CD4-positive, alpha-beta memory T cell (primary cell): ENCODE measurements at regions not wholly inside any gene's neighbourhood (a gene's known extent, or its start where the extent isn't known, plus 50 kb on each side); places are given as distances from the start of the nearest gene placed in this dataset.

Experiments
- CTCF ChIA-PET: fragments of 350-600 bp; sonication (Branson Sonifier 250); formaldehyde crosslinking; loops from one replicate; lab custom pipeline; 2021; ENCODE audit warnings: inconsistent platforms; ENCODE audit not compliant: partially characterized antibody; lab: Charles Lee
- POLR2A ChIA-PET: fragments of 350-600 bp; sonication (Branson Sonifier 250); formaldehyde crosslinking; loops from one replicate; lab custom pipeline; 2021; ENCODE audit not compliant: partially characterized antibody; lab: Charles Lee
- DNase-seq, 5 donors: peaks; one replicate each; pipeline versions ENCODE4 v3.0.0 to v3.0.0-alpha.2; 2020 to 2022; ENCODE audit warnings: mixed read lengths in 1 of 5
- H3K27ac ChIP-seq: one replicate; pipeline ENCODE4 v1.7.0; 2013; ENCODE audit warnings: low read depth, low read length
- H3K27me3 ChIP-seq: 2 replicates; pipeline ENCODE4 v1.7.0; 2013; ENCODE audit warnings: mild to moderate bottlenecking, low read length, moderate library complexity; ENCODE audit not compliant: insufficient read depth
- H3K36me3 ChIP-seq: 2 replicates; pipeline ENCODE4 v1.7.0; 2013; ENCODE audit warnings: mild to moderate bottlenecking, low read length, moderate library complexity; ENCODE audit not compliant: insufficient read depth
- H3K4me1 ChIP-seq: 2 replicates; pipeline ENCODE4 v1.7.0; 2013; ENCODE audit warnings: mild to moderate bottlenecking, low read length, moderate library complexity; ENCODE audit not compliant: insufficient read depth
- H3K4me3 ChIP-seq, 2 donors: one replicate each; pipeline ENCODE4 v1.7.0; 2013; ENCODE audit warnings: low read length in 2 of 2, mild to moderate bottlenecking in 1 of 2
- H3K9me3 ChIP-seq, 2 donors: one replicate each; pipeline ENCODE4 v1.7.0; 2013; ENCODE audit warnings: low read length in 2 of 2, control low read depth in 1 of 2; ENCODE audit not compliant: control insufficient read depth in 1 of 2
- H3K27ac Mint-ChIP-seq, 7 donors: one replicate each; pipeline ENCODE4 v1.8.0; 2020 to 2021; ENCODE audit warnings: mixed read lengths in 7 of 7, mild to moderate bottlenecking in 6 of 7, inconsistent platforms in 3 of 7, moderate library complexity in 3 of 7
- H3K27me3 Mint-ChIP-seq, 2 donors: one replicate each; pipeline ENCODE4 v1.8.0; 2020 to 2021; ENCODE audit warnings: mixed read lengths in 2 of 2
- H3K36me3 Mint-ChIP-seq, 2 donors: one replicate each; pipeline ENCODE4 v1.8.0; 2020 to 2021; ENCODE audit warnings: mixed read lengths in 2 of 2, inconsistent platforms in 1 of 2, mild to moderate bottlenecking in 1 of 2
- H3K4me1 Mint-ChIP-seq, 4 donors: one replicate each; pipeline ENCODE4 v1.8.0; 2020 to 2021; ENCODE audit warnings: mixed read lengths in 4 of 4, mild to moderate bottlenecking in 1 of 4
- H3K4me3 Mint-ChIP-seq, 8 donors: one replicate each; pipeline ENCODE4 v1.8.0; 2020 to 2021; ENCODE audit warnings: mixed read lengths in 8 of 8, mild to moderate bottlenecking in 7 of 8, moderate library complexity in 6 of 8, inconsistent platforms in 3 of 8
- H3K9me3 Mint-ChIP-seq, 8 donors: one replicate each; pipeline ENCODE4 v1.8.0; 2020 to 2021; ENCODE audit warnings: mixed read lengths in 8 of 8, mild to moderate bottlenecking in 5 of 8, inconsistent platforms in 3 of 8, moderate library complexity in 1 of 8
- intact Hi-C: fragments of 100-400 bp; cut with micrococcal nuclease; formaldehyde crosslinking; loops from one replicate; pipeline ENCODE4 v1.15.1; 2023

- Histone ChIP-seq H3K27ac (no peak overlapping the region), H3K27me3 (no peaks in the 10 kb centered on the region), H3K4me1 (no peaks in the 10 kb centered on the region), H3K9me3 (no peaks in the 10 kb centered on the region), H3K36me3 (no peaks in the 10 kb centered on the region), H3K4me3 (no peak overlapping the region)
- Mint-ChIP-seq H3K9me3 (peaks cover 0 to 2% (median 0%) of the 10 kb centered on the region in 8 donors), H3K4me1 (peaks cover 0 to 1% (median 0%) of the 10 kb centered on the region in 4 donors), H3K27ac (no peak overlapping the region), H3K4me3 (no peak overlapping the region), H3K27me3 (no peaks in the 10 kb centered on the region), H3K36me3 (no peaks in the 10 kb centered on the region)
- DNase-seq: no peak
- ChIA-PET CTCF (no interaction called here), POLR2A (no interaction called here)
- intact Hi-C loops: no loop called here
Observed at GRCh38 chr2:15715596-15715995, 123.9 kb downstream of the DDX1 start.

GRCh38 chr2:15718103-15718943, 126.7 kb downstream of the DDX1 start:
- no peaks in the 10 kb centered on the region for H3K27me3 ChIP-seq
- H3K36me3 Mint-ChIP-seq: no peaks in the 10 kb centered on the region
- H3K9me3 Mint-ChIP-seq: peaks cover 0 to 2% (median 0%) of the 10 kb centered on the region in 8 donors
- H3K36me3 ChIP-seq: no peaks in the 10 kb centered on the region
- no peaks in the 10 kb centered on the region for H3K4me1 ChIP-seq
- H3K27me3 Mint-ChIP-seq: peaks cover 0 to 4% of the 10 kb centered on the region in 2 donors
- intact Hi-C loops: no loop called here
- no peak overlapping the region for H3K27ac Mint-ChIP-seq
- H3K4me3 ChIP-seq: no peak overlapping the region
- ChIA-PET POLR2A (no interaction called here), CTCF (no interaction called here)
- DNase-seq: no peak
- peaks cover 0 to 1% (median 0%) of the 10 kb centered on the region in 4 donors for H3K4me1 Mint-ChIP-seq
- no peak overlapping the region for H3K27ac ChIP-seq
- no peak overlapping the region for H3K4me3 Mint-ChIP-seq
- H3K9me3 ChIP-seq: no peaks in the 10 kb centered on the region

GRCh38 chr2:15718944-15719323, 127.3 kb downstream of the DDX1 start:
- no peaks in the 10 kb centered on the region for H3K36me3 Mint-ChIP-seq
- no peak overlapping the region for H3K27ac Mint-ChIP-seq
- H3K4me3 Mint-ChIP-seq: no peak overlapping the region
- CTCF ChIA-PET: no interaction called here
- peaks cover 0 to 1% (median 0%) of the 10 kb centered on the region in 4 donors for H3K4me1 Mint-ChIP-seq
- H3K27ac ChIP-seq: no peak overlapping the region
- H3K27me3 ChIP-seq: no peaks in the 10 kb centered on the region
- no peaks in the 10 kb centered on the region for H3K36me3 ChIP-seq
- POLR2A ChIA-PET: no interaction called here
- H3K4me3 ChIP-seq: no peak overlapping the region
- intact Hi-C loops: no loop called here
- H3K9me3 ChIP-seq: no peaks in the 10 kb centered on the region
- no peaks in the 10 kb centered on the region for H3K4me1 ChIP-seq
- H3K9me3 Mint-ChIP-seq: peaks cover 0 to 2% (median 0%) of the 10 kb centered on the region in 8 donors
- no peak for DNase-seq
- peaks cover 0 to 4% of the 10 kb centered on the region in 2 donors for H3K27me3 Mint-ChIP-seq

GRCh38 chr2:15719566-15720313, 128.1 kb downstream of the DDX1 start:
- Mint-ChIP-seq H3K27ac (no peak overlapping the region), H3K36me3 (no peaks in the 10 kb centered on the region), H3K27me3 (peaks cover 0 to 4% of the 10 kb centered on the region in 2 donors), H3K4me1 (peaks cover 0 to 1% (median 0%) of the 10 kb centered on the region in 4 donors), H3K4me3 (no peak overlapping the region), H3K9me3 (peaks cover 0 to 2% (median 0%) of the 10 kb centered on the region in 8 donors)
- intact Hi-C loops: no loop called here
- ChIA-PET POLR2A (no interaction called here), CTCF (no interaction called here)
- Histone ChIP-seq H3K27ac (no peak overlapping the region), H3K9me3 (no peaks in the 10 kb centered on the region), H3K4me1 (no peaks in the 10 kb centered on the region), H3K4me3 (no peak overlapping the region), H3K27me3 (no peaks in the 10 kb centered on the region), H3K36me3 (no peaks in the 10 kb centered on the region)
- no peak for DNase-seq

GRCh38 chr2:15720561-15721307, 129.1 kb downstream of the DDX1 start:
- Histone ChIP-seq H3K27me3 (no peaks in the 10 kb centered on the region), H3K4me1 (no peaks in the 10 kb centered on the region), H3K4me3 (no peak overlapping the region), H3K9me3 (no peaks in the 10 kb centered on the region), H3K27ac (no peak overlapping the region), H3K36me3 (no peaks in the 10 kb centered on the region)
- Mint-ChIP-seq H3K4me3 (no peak overlapping the region), H3K36me3 (no peaks in the 10 kb centered on the region), H3K27me3 (peaks cover 0 to 4% of the 10 kb centered on the region in 2 donors), H3K9me3 (peaks cover 0 to 2% (median 0%) of the 10 kb centered on the region in 8 donors), H3K4me1 (no peaks in the 10 kb centered on the region), H3K27ac (no peak overlapping the region)
- intact Hi-C loops: no loop called here
- POLR2A ChIA-PET: no interaction called here
- CTCF ChIA-PET: no interaction called here
- no peak for DNase-seq

- Histone ChIP-seq H3K27ac (no peak overlapping the region), H3K4me1 (no peaks in the 10 kb centered on the region), H3K27me3 (no peaks in the 10 kb centered on the region), H3K36me3 (no peaks in the 10 kb centered on the region), H3K4me3 (no peak overlapping the region), H3K9me3 (no peaks in the 10 kb centered on the region)
- POLR2A ChIA-PET: no interaction called here
- Mint-ChIP-seq H3K4me3 (no peak overlapping the region), H3K4me1 (no peaks in the 10 kb centered on the region), H3K27me3 (peaks cover 0 to 7% of the 10 kb centered on the region in 2 donors), H3K36me3 (no peaks in the 10 kb centered on the region), H3K27ac (no peak overlapping the region), H3K9me3 (peaks cover 0 to 1% (median 0%) of the 10 kb centered on the region in 8 donors)
- CTCF ChIA-PET: no interaction called here
- no peak for DNase-seq
- intact Hi-C loops: no loop called here
Observed at GRCh38 chr2:15721411-15722067, 129.9 kb downstream of the DDX1 start.
